HEK293 (cell line): ENCODE measurements at regions not wholly inside any gene's neighbourhood (a gene's known extent, or its start where the extent isn't known, plus 50 kb on each side); places are given as distances from the start of the nearest gene placed in this dataset.

Experiments used
- CTCF ChIA-PET: fragments of 350-600 bp; formaldehyde crosslinking; extraction: SDS; loops from one replicate; lab custom pipeline; 2021; ENCODE audit warnings: antibody characterized with exemption; lab: Yijun Ruan, JAX
- POLR2A ChIA-PET: fragments of 300-600 bp; formaldehyde crosslinking; extraction: SDS; loops from one replicate; lab custom pipeline; 2020; ENCODE audit warnings: antibody characterized with exemption, inconsistent platforms; lab: Yijun Ruan, JAX
- H3K27ac ChIP-seq: fragments of 200-500 bp; sonication (Bioruptor generic); 2 replicates; pipeline ENCODE4 v1.5.1; 2014; ENCODE audit warnings: low read depth, low read length, control low read depth, inconsistent platforms; ENCODE audit errors: extremely low read depth
- H3K36me3 ChIP-seq, 2 experiments: fragments of 200-500 bp in 1 of 2; sonication (Bioruptor generic) in 1 of 2; 1 replicate in 1 of 2; 2 replicates in 1 of 2; pipeline ENCODE4 v1.5.1; 2014 to 2017; ENCODE audit warnings: inconsistent platforms in 2 of 2, low read length in 2 of 2; ENCODE audit not compliant: control insufficient read depth in 2 of 2, insufficient read depth in 1 of 2
- H3K4me1 ChIP-seq: fragments of 200-500 bp; sonication (Bioruptor generic); 2 replicates; pipeline ENCODE4 v1.5.1; 2014; ENCODE audit warnings: mild to moderate bottlenecking, low read length, inconsistent platforms; ENCODE audit not compliant: control insufficient read depth, insufficient read depth
- H3K4me3 ChIP-seq: 2 replicates; pipeline ENCODE4 v1.5.1; 2011; ENCODE audit warnings: low read depth, mild to moderate bottlenecking, control low read depth, low read length, moderate library complexity
- H3K9me3 ChIP-seq: fragments of 200-500 bp; sonication (Bioruptor generic); 2 replicates; pipeline ENCODE4 v1.5.1; 2014; ENCODE audit warnings: low read depth, low read length, inconsistent platforms; ENCODE audit not compliant: control insufficient read depth, insufficient read depth
- GLIS2 ChIP-seq: fragments of 450-650 bp; formaldehyde crosslinking; IDR thresholded peaks from 2 replicates; pipeline ENCODE4 v1.5.1; 2016; ENCODE audit warnings: missing biosample characterization, missing genetic modification characterization
- HOXA7 ChIP-seq: sonication (generic); formaldehyde crosslinking; IDR thresholded peaks from 2 replicates; pipeline ENCODE4 v1.8.1; 2022; ENCODE audit warnings: missing genetic modification reagents, borderline replicate concordance
- PRDM10 ChIP-seq: fragments of 450-650 bp; formaldehyde crosslinking; IDR thresholded peaks from 2 replicates; pipeline ENCODE4 v1.5.1; 2016; ENCODE audit warnings: missing biosample characterization, missing genetic modification characterization
- RBAK ChIP-seq: fragments of 450-650 bp; formaldehyde crosslinking; IDR thresholded peaks from 2 replicates; pipeline ENCODE4 v1.5.1; 2016; ENCODE audit warnings: missing biosample characterization, missing genetic modification characterization
- TRIM28 ChIP-seq: IDR thresholded peaks from 2 replicates; pipeline ENCODE4 v1.6.1; 2011; ENCODE audit warnings: low read length, control low read depth, borderline replicate concordance
- ZBTB21 ChIP-seq: fragments of 450-650 bp; formaldehyde crosslinking; IDR thresholded peaks from 2 replicates; pipeline ENCODE4 v1.5.1; 2017; ENCODE audit warnings: missing biosample characterization, missing genetic modification characterization
- ZBTB44 ChIP-seq: fragments of 450-650 bp; IDR thresholded peaks from 2 replicates; pipeline ENCODE4 v1.5.1; 2018; ENCODE audit warnings: missing biosample characterization, mild to moderate bottlenecking, missing genetic modification characterization
- ZNF146 ChIP-seq: fragments of 450-650 bp; formaldehyde crosslinking; IDR thresholded peaks from 2 replicates; pipeline ENCODE4 v1.5.1; 2016; ENCODE audit warnings: missing biosample characterization, missing genetic modification characterization
- ZNF2 ChIP-seq: fragments of 450-650 bp; formaldehyde crosslinking; IDR thresholded peaks from 2 replicates; pipeline ENCODE4 v1.5.1; 2016; ENCODE audit warnings: missing biosample characterization, missing genetic modification characterization
- ZNF211 ChIP-seq: fragments of 450-650 bp; formaldehyde crosslinking; IDR thresholded peaks from 2 replicates; pipeline ENCODE4 v1.5.1; 2016; ENCODE audit warnings: low read depth, missing biosample characterization, missing genetic modification characterization
- ZNF280D ChIP-seq: fragments of 450-650 bp; formaldehyde crosslinking; IDR thresholded peaks from 2 replicates; pipeline ENCODE4 v1.5.1; 2016; ENCODE audit warnings: missing biosample characterization, missing genetic modification characterization
- ZNF350 ChIP-seq: fragments of 450-650 bp; formaldehyde crosslinking; IDR thresholded peaks from 2 replicates; pipeline ENCODE4 v1.5.0; 2017; ENCODE audit warnings: missing biosample characterization, mild to moderate bottlenecking, missing genetic modification characterization
- ZNF404 ChIP-seq: fragments of 450-650 bp; formaldehyde crosslinking; IDR thresholded peaks from 2 replicates; pipeline ENCODE4 v1.5.1; 2017; ENCODE audit warnings: missing biosample characterization, missing genetic modification characterization
- ZNF473 ChIP-seq: fragments of 450-650 bp; formaldehyde crosslinking; IDR thresholded peaks from 2 replicates; pipeline ENCODE4 v1.5.1; 2017; ENCODE audit warnings: missing biosample characterization, missing genetic modification characterization
- ZNF510 ChIP-seq: fragments of 450-650 bp; formaldehyde crosslinking; IDR thresholded peaks from 2 replicates; pipeline ENCODE4 v1.5.1; 2018; ENCODE audit warnings: mild to moderate bottlenecking, missing genetic modification characterization, missing biosample characterization; ENCODE audit not compliant: insufficient replicate concordance
- ZNF521 ChIP-seq: fragments of 450-650 bp; formaldehyde crosslinking; IDR thresholded peaks from 2 replicates; pipeline ENCODE4 v1.5.1; 2017; ENCODE audit warnings: missing biosample characterization, mild to moderate bottlenecking, missing genetic modification characterization
- ZNF548 ChIP-seq: fragments of 450-650 bp; formaldehyde crosslinking; IDR thresholded peaks from 2 replicates; pipeline ENCODE4 v1.5.1; 2016; ENCODE audit warnings: missing biosample characterization, missing genetic modification characterization
- ZNF561 ChIP-seq: fragments of 450-650 bp; IDR thresholded peaks from 2 replicates; pipeline ENCODE4 v1.5.1; 2018; ENCODE audit warnings: missing biosample characterization, missing genetic modification characterization, borderline replicate concordance
- ZNF645 ChIP-seq: fragments of 450-650 bp; formaldehyde crosslinking; IDR thresholded peaks from 2 replicates; pipeline ENCODE4; 2016; ENCODE audit warnings: missing biosample characterization, missing genetic modification characterization
- ZNF747 ChIP-seq: fragments of 450-650 bp; formaldehyde crosslinking; IDR thresholded peaks from 2 replicates; pipeline ENCODE4 v1.5.1; 2016; ENCODE audit warnings: missing biosample characterization, missing genetic modification characterization
- ZNF768 ChIP-seq: fragments of 450-650 bp; formaldehyde crosslinking; IDR thresholded peaks from 2 replicates; pipeline ENCODE4 v1.5.1; 2018; ENCODE audit warnings: missing biosample characterization, mild to moderate bottlenecking, missing genetic modification characterization
- ZNF792 ChIP-seq: fragments of 450-650 bp; formaldehyde crosslinking; IDR thresholded peaks from 2 replicates; pipeline ENCODE4 v1.5.1; 2016; ENCODE audit warnings: missing biosample characterization, missing genetic modification characterization
- ZSCAN23 ChIP-seq: fragments of 450-650 bp; formaldehyde crosslinking; IDR thresholded peaks from 2 replicates; pipeline ENCODE4 v1.5.1; 2016; ENCODE audit warnings: missing biosample characterization, missing genetic modification characterization

- ChIA-PET POLR2A (no interaction called here), CTCF (interaction anchor here (0.7 to 0.8 kb wide), 2 partner anchors 9 to 69 kb away, joined by 3 to 5 read pairs; no protein-coding TSS in a partner anchor)
- no peak overlapping the region for H3K4me3 ChIP-seq
- no peaks in the 10 kb centered on the region for H3K4me1 ChIP-seq
- no peaks in the 10 kb centered on the region for H3K9me3 ChIP-seq
- TF ChIP-seq HOXA7 (CRISPR knock-in tag) (no peak), ZSCAN23 (tag by site-specific recombination) (no peak), ZNF768 (tag by site-specific recombination) (no peak), RBAK (no peak), ZNF146 (tag by site-specific recombination) (no peak), ZNF510 (tag by site-specific recombination) (no peak), ZNF645 (no peak), ZNF792 (tag by site-specific recombination) (no peak), ZNF2 (tag by site-specific recombination) (no peak), ZNF350 (tag by site-specific recombination) (no peak)
- TF ChIP-seq, all 188 proteins: peak for 0
- Histone ChIP-seq H3K27ac (no peak overlapping the region), H3K36me3 (no peaks in the 10 kb centered on the region)
Observed at GRCh38 chr12:18908191-18908590, 170.3 kb downstream of the CAPZA3 start.

- POLR2A ChIA-PET: no interaction called here
- H3K4me3 ChIP-seq: no peak overlapping the region
- H3K27ac ChIP-seq: no peak overlapping the region
- no peak for TF ChIP-seq PRDM10 (tag by site-specific recombination)
- no peak for TF ChIP-seq ZNF473
- no peak for TF ChIP-seq ZBTB21 (tag by site-specific recombination)
- TF ChIP-seq ZNF404 (tag by site-specific recombination): no peak
- no peaks in the 10 kb centered on the region for H3K9me3 ChIP-seq
- CTCF ChIA-PET: no interaction called here
- no peaks in the 10 kb centered on the region for H3K4me1 ChIP-seq
- H3K36me3 ChIP-seq: no peaks in the 10 kb centered on the region
Observed at GRCh38 chr12:18919871-18920511, 182.1 kb downstream of the CAPZA3 start.

- H3K9me3 ChIP-seq: no peaks in the 10 kb centered on the region
- no peaks in the 10 kb centered on the region for H3K36me3 ChIP-seq
- ChIA-PET POLR2A (no interaction called here), CTCF (no interaction called here)
- no peaks in the 10 kb centered on the region for H3K4me1 ChIP-seq
- TF ChIP-seq ZNF548 (tag by site-specific recombination) (no peak), GLIS2 (tag by site-specific recombination) (no peak), ZNF521 (tag by site-specific recombination) (no peak), ZBTB44 (tag by site-specific recombination) (no peak), ZNF747 (tag by site-specific recombination) (no peak), ZNF280D (tag by site-specific recombination) (no peak), ZNF211 (tag by site-specific recombination) (no peak), ZNF561 (no peak), ZSCAN23 (tag by site-specific recombination) (no peak), TRIM28 (no peak)
- TF ChIP-seq, all 188 proteins: peak for 0
- Histone ChIP-seq H3K4me3 (no peak overlapping the region), H3K27ac (no peak overlapping the region)
Observed at GRCh38 chr12:18922851-18923250, 184.9 kb downstream of the CAPZA3 start.
